ENCODE measurements at regions not wholly inside any gene's neighbourhood (a gene's known extent, or its start where the extent isn't known, plus 50 kb on each side); places are given as distances from the start of the nearest gene placed in this dataset.

GRCh38 chr10:10919976-10920375 is 97.7 kb upstream of the CELF2 start:
- no peak for TF ChIP-seq CTCF (IDR thresholded peaks at IDR 0.05)
- no peak for TF ChIP-seq POLR2A (IDR thresholded peaks at IDR 0.05)
